HG02973 (cell line): ENCODE measurements at regions not wholly inside any gene's neighbourhood (a gene's known extent, or its start where the extent isn't known, plus 50 kb on each side); places are given as distances from the start of the nearest gene placed in this dataset.
A peak's percentile ranks its signal among the peaks of the same experiment; 100 is the strongest.

ENCODE experiments used
- ATAC-seq: cut with Tn5 transposase; IDR thresholded peaks from one replicate; pipeline ENCODE4 v1.9.1; 2021; ENCODE audit warnings: moderate library complexity; ENCODE audit not compliant: unreplicated experiment

GRCh38 chr5:126208691-126209090 is 214.5 kb upstream of the GRAMD2B start:
- ATAC-seq, result no peak

- no peak for ATAC-seq
Measured at GRCh38 chr5:126210955-126211354, 212.3 kb upstream of the GRAMD2B start.

GRCh38 chr5:126219616-126220015 is 203.6 kb upstream of the GRAMD2B start:
- ATAC-seq, result no peak

- no peak for ATAC-seq
Measured at GRCh38 chr5:126220725-126221124, 202.5 kb upstream of the GRAMD2B start.

- no peak for ATAC-seq
Measured at GRCh38 chr5:126228934-126229333, 194.3 kb upstream of the GRAMD2B start.

GRCh38 chr5:126233256-126233655 is 190.0 kb upstream of the GRAMD2B start:
- ATAC-seq, result no peak

- peak; percentile 53 for ATAC-seq
Measured at GRCh38 chr5:126234563-126235195, 188.5 kb upstream of the GRAMD2B start.

GRCh38 chr5:126235628-126236027 is 187.6 kb upstream of the GRAMD2B start:
- ATAC-seq, result no peak

- no peak for ATAC-seq
Measured at GRCh38 chr5:126236994-126237393, 186.2 kb upstream of the GRAMD2B start.

GRCh38 chr5:126248611-126249010 is 174.6 kb upstream of the GRAMD2B start:
- no peak for ATAC-seq

- no peak for ATAC-seq
Measured at GRCh38 chr5:126251024-126251423, 172.2 kb upstream of the GRAMD2B start.

GRCh38 chr5:126253406-126253805 is 169.8 kb upstream of the GRAMD2B start:
- ATAC-seq, result no peak

GRCh38 chr5:126263591-126264184 is 159.5 kb upstream of the GRAMD2B start:
- no peak for ATAC-seq

GRCh38 chr5:126265917-126266316 is 157.3 kb upstream of the GRAMD2B start:
- no peak for ATAC-seq

- no peak for ATAC-seq
Measured at GRCh38 chr5:126267438-126267837, 155.8 kb upstream of the GRAMD2B start.

- ATAC-seq, result no peak
Measured at GRCh38 chr5:126268697-126269315, 154.4 kb upstream of the GRAMD2B start.

GRCh38 chr5:126269511-126269910 is 153.7 kb upstream of the GRAMD2B start:
- ATAC-seq, result no peak

GRCh38 chr5:126271141-126271540 is 152.1 kb upstream of the GRAMD2B start:
- ATAC-seq, result no peak

GRCh38 chr5:126274076-126274762 is 149.0 kb upstream of the GRAMD2B start:
- ATAC-seq, result no peak

GRCh38 chr5:126274763-126275125 is 148.5 kb upstream of the GRAMD2B start:
- no peak for ATAC-seq

- ATAC-seq, result no peak
Measured at GRCh38 chr5:126277762-126278161, 145.4 kb upstream of the GRAMD2B start.

- no peak for ATAC-seq
Measured at GRCh38 chr5:126280343-126280742, 142.9 kb upstream of the GRAMD2B start.
